ENCODE measurements at regions not wholly inside any gene's neighbourhood (a gene's known extent, or its start where the extent isn't known, plus 50 kb on each side); places are given as distances from the start of the nearest gene placed in this dataset.

- TF ChIP-seq POLR2A (IDR thresholded peaks at IDR 0.05) (no peak), POLR2AphosphoS5 (IDR thresholded peaks at IDR 0.05) (no peak)
- TF ChIP-seq, protein P1, sequence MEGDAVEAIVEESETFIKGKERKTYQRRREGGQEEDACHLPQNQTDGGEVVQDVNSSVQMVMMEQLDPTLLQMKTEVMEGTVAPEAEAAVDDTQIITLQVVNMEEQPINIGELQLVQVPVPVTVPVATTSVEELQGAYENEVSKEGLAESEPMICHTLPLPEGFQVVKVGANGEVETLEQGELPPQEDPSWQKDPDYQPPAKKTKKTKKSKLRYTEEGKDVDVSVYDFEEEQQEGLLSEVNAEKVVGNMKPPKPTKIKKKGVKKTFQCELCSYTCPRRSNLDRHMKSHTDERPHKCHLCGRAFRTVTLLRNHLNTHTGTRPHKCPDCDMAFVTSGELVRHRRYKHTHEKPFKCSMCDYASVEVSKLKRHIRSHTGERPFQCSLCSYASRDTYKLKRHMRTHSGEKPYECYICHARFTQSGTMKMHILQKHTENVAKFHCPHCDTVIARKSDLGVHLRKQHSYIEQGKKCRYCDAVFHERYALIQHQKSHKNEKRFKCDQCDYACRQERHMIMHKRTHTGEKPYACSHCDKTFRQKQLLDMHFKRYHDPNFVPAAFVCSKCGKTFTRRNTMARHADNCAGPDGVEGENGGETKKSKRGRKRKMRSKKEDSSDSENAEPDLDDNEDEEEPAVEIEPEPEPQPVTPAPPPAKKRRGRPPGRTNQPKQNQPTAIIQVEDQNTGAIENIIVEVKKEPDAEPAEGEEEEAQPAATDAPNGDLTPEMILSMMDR (IDR thresholded peaks at IDR 0.05 in 8 of 11, conservative IDR thresholded peaks at IDR 0.05 in 3 of 11) = no peak
Measured at GRCh38 chr3:17941766-17942165, 199.3 kb upstream of the TBC1D5 start.
